ENCODE measurements at regions not wholly inside any gene's neighbourhood (a gene's known extent, or its start where the extent isn't known, plus 50 kb on each side); places are given as distances from the start of the nearest gene placed in this dataset.

GRCh38 chr6:84329077-84329476, 101.6 kb upstream of the CEP162 start:
- H3K27ac ChIP-seq (ENCODE audit: control insufficient read depth, insufficient read depth, low read length), result no peak overlapping the region
- DNase-seq (ENCODE audit: low read depth, low spot score), result no peak
- no peaks in the 10 kb centered on the region for H4K20me1 ChIP-seq (ENCODE audit: control insufficient read depth, extremely low read depth, insufficient read depth, low read length)
- H3K4me2 ChIP-seq (ENCODE audit: control insufficient read depth, extremely low read depth, insufficient read depth, low read depth, low read length), result no peak overlapping the region
- H3K9me1 ChIP-seq (ENCODE audit: control insufficient read depth, extremely low read depth, insufficient read depth, low read length), result no peaks in the 10 kb centered on the region
- no peaks in the 10 kb centered on the region for H3K36me3 ChIP-seq (ENCODE audit: control insufficient read depth in 2 of 2, extremely low read depth in 1 of 2, insufficient read depth in 2 of 2, low read length in 2 of 2)
- no peaks in the 10 kb centered on the region for H3K4me1 ChIP-seq (ENCODE audit: control insufficient read depth, extremely low read depth, insufficient read depth, low read length)
- no peak overlapping the region for H3K4me3 ChIP-seq (ENCODE audit: control insufficient read depth in 2 of 3, extremely low read depth in 1 of 3, insufficient read depth in 2 of 3, low read depth in 1 of 3, low read length in 3 of 3)
- no peak for FAIRE-seq
- dilution Hi-C loops (cut with MboI; ENCODE audit: extremely low pct_ligation_motif_present, low sequenced_read_pairs), result no loop called here
- H2AFZ ChIP-seq (ENCODE audit: control insufficient read depth, low read length), result no peak overlapping the region
- no peak overlapping the region for H3K9ac ChIP-seq (ENCODE audit: control insufficient read depth, extremely low read depth, insufficient read depth, low read length)
- H3K27me3 ChIP-seq (ENCODE audit: control insufficient read depth, extremely low read depth, insufficient read depth, low read length), result no peaks in the 10 kb centered on the region
- no peaks in the 10 kb centered on the region for H3K9me3 ChIP-seq (ENCODE audit: control insufficient read depth, low read depth, low read length)
- no peaks in the 10 kb centered on the region for H3K79me2 ChIP-seq (ENCODE audit: control insufficient read depth, insufficient read depth, low read length)
- TF ChIP-seq CTCF (optimal IDR thresholded peaks at IDR 0.05 in 1 of 3, IDR thresholded peaks at IDR 0.05 in 1 of 3, conservative IDR thresholded peaks at IDR 0.05 in 1 of 3; ENCODE audit: extremely low read depth in 1 of 3, insufficient read depth in 2 of 3, low read length in 3 of 3) (no peak), EZH2 (IDR thresholded peaks at IDR 0.05; ENCODE audit: low read length) (no peak)

GRCh38 chr6:84317463-84317862, 90.0 kb upstream of the CEP162 start:
- Histone ChIP-seq H3K4me2 (ENCODE audit: control insufficient read depth, extremely low read depth, insufficient read depth, low read depth, low read length) (no peak overlapping the region), H2AFZ (ENCODE audit: control insufficient read depth, low read length) (no peak overlapping the region), H3K79me2 (ENCODE audit: control insufficient read depth, insufficient read depth, low read length) (no peaks in the 10 kb centered on the region), H3K9me3 (ENCODE audit: control insufficient read depth, low read depth, low read length) (no peaks in the 10 kb centered on the region), H3K4me3 (ENCODE audit: control insufficient read depth in 2 of 3, extremely low read depth in 1 of 3, insufficient read depth in 2 of 3, low read depth in 1 of 3, low read length in 3 of 3) (no peak overlapping the region), H3K4me1 (ENCODE audit: control insufficient read depth, extremely low read depth, insufficient read depth, low read length) (no peaks in the 10 kb centered on the region), H3K27ac (ENCODE audit: control insufficient read depth, insufficient read depth, low read length) (no peak overlapping the region), H3K9me1 (ENCODE audit: control insufficient read depth, extremely low read depth, insufficient read depth, low read length) (no peaks in the 10 kb centered on the region), H4K20me1 (ENCODE audit: control insufficient read depth, extremely low read depth, insufficient read depth, low read length) (no peaks in the 10 kb centered on the region), H3K27me3 (ENCODE audit: control insufficient read depth, extremely low read depth, insufficient read depth, low read length) (no peaks in the 10 kb centered on the region), H3K36me3 (ENCODE audit: control insufficient read depth in 2 of 2, extremely low read depth in 1 of 2, insufficient read depth in 2 of 2, low read length in 2 of 2) (no peaks in the 10 kb centered on the region), H3K9ac (ENCODE audit: control insufficient read depth, extremely low read depth, insufficient read depth, low read length) (no peak overlapping the region)
- dilution Hi-C loops (cut with MboI; ENCODE audit: extremely low pct_ligation_motif_present, low sequenced_read_pairs), result no loop called here
- DNase-seq (ENCODE audit: low read depth, low spot score) (no peak), FAIRE-seq (no peak)
- TF ChIP-seq CTCF (optimal IDR thresholded peaks at IDR 0.05 in 1 of 3, IDR thresholded peaks at IDR 0.05 in 1 of 3, conservative IDR thresholded peaks at IDR 0.05 in 1 of 3; ENCODE audit: extremely low read depth in 1 of 3, insufficient read depth in 2 of 3, low read length in 3 of 3) (no peak), EZH2 (IDR thresholded peaks at IDR 0.05; ENCODE audit: low read length) (no peak)

Measured in keratinocyte (primary cell).